ENCODE measurements at regions not wholly inside any gene's neighbourhood (a gene's known extent, or its start where the extent isn't known, plus 50 kb on each side); places are given as distances from the start of the nearest gene placed in this dataset.
A peak's percentile ranks its signal among the peaks of the same experiment; 100 is the strongest.

DNA sequence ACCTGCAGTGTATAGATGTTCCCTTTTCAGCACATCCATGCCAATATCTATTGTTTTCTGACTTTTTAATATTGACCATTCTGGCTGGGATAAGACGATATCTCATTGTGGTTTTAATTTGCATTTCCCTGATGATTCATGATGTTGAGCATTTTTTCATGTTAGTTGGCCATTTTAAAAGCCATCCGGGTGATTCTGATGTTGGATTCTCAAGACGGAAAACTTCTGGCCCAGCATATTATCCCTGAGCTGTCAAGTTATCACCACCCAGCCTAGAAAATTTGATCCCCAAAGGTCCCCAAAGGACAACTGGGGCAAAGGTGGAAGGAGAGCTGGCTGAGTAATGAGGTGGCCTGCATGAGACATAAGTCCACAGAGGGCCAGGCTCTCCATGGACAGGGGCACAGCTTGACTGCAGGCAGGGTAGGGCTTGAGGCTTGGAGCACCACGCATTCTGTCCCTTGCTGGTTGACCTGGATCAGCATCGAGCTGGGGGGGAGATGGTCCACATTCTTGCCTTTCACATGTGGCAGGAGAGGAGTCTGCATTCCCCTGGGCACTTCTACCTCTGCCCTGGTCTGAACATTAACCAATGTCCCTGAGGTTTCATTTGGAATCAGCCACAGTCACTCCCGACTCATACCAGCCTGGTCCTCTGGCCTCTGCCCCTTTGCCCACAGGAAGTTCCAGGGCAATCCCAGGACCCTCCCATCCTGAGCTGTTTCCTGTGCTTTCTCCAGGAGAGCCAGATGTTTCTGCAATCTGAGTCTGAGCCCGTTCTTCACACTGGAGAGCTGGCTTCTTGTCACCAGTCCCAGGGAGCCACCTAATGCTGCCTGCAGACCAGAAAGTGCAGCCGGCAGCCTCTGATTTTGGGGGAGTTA lies 69.2 kb downstream of the ISG20 start:
- Histone ChIP-seq H2BK15ac (ENCODE audit: low read depth, low read length) (no peak overlapping the region), H3K9me3 (ENCODE audit: control insufficient read depth, insufficient read depth, low read length) (no peaks in the 10 kb centered on the region), H3K4me2 (ENCODE audit: low read depth, low read length) (no peak overlapping the region), H4K5ac (ENCODE audit: low read depth, low read length) (no peak overlapping the region), H3K4me1 (ENCODE audit: control insufficient read depth, insufficient read depth, low read length) (peaks cover 2% of the 10 kb centered on the region; the same call in 1 of the 2 replicates), H3K4me3 (ENCODE audit: insufficient read depth, low read depth, low read length) (no peak overlapping the region), H3K27me3 (ENCODE audit: control insufficient read depth, insufficient read depth, low read length) (peaks cover 33% of the 10 kb centered on the region), H3K9me1 (ENCODE audit: insufficient read depth, low read length) (no peaks in the 10 kb centered on the region), H3K18ac (ENCODE audit: low read depth, low read length) (no peak overlapping the region), H3K4ac (ENCODE audit: low read depth, low read length) (peak overlapping the region; percentile 35; the same call in 1 of the 2 replicates), H2BK120ac (ENCODE audit: low read depth, low read length) (no peak overlapping the region), H2BK20ac (ENCODE audit: low read depth, low read length) (no peak overlapping the region), H2BK5ac (ENCODE audit: low read depth, low read length, poor library complexity, severe bottlenecking) (no peak overlapping the region), H4K20me1 (ENCODE audit: insufficient read depth, low read length) (no peaks in the 10 kb centered on the region), H4K8ac (ENCODE audit: low read depth in 2 of 2, low read length in 2 of 2) (no peak overlapping the region), H3K14ac (replicated peaks; ENCODE audit: low read depth, low read length) (0 out of 2 replicates have a peak overlapping the region, but pooled peaks have one; percentile 22), H2AFZ (replicated peaks; ENCODE audit: low read length, poor library complexity) (peak overlapping the region; percentile 79), H2AK9ac (replicated peaks; ENCODE audit: low read depth, low read length, poor library complexity) (peak overlapping the region; percentile 55), H3K9ac (ENCODE audit: low read depth, low read length) (no peak overlapping the region), H3K27ac (ENCODE audit: insufficient read depth, low read length) (no peak overlapping the region), H3K79me1 (ENCODE audit: low read depth in 1 of 2, low read length in 2 of 2) (no peaks in the 10 kb centered on the region), H4K91ac (ENCODE audit: insufficient read depth, low read depth, low read length) (no peak overlapping the region), H3K56ac (ENCODE audit: extremely low read depth, insufficient read depth, low read length) (no peak overlapping the region), H2AK5ac (ENCODE audit: low read depth, low read length) (no peak overlapping the region), H3K36me3 (ENCODE audit: control insufficient read depth, insufficient read depth, low read length) (no peaks in the 10 kb centered on the region), H3K23ac (ENCODE audit: low read depth, low read length) (no peak overlapping the region)
- POLR2A ChIA-PET (ENCODE audit: unreplicated experiment): no interaction called here
- intact Hi-C loops (cut with micrococcal nuclease): no loop called here
- no peak for DNase-seq
- in situ Hi-C loops (cut with MboI; ENCODE audit: low sequenced_read_pairs): no loop called here
- dilution Hi-C loops (cut with HindIII; ENCODE audit: low sequenced_read_pairs, unreplicated experiment): no loop called here
- WGBS, 2 experiments (ENCODE audit: extremely low coverage in 2 of 2, insufficient read length in 1 of 2): no CpG with 5 or more reads among the region's 8 CpGs
- ATAC-seq (ENCODE audit: low read depth): no peak
- CTCF ChIA-PET: no interaction called here
- no TSS peak for BruUV-seq (replicated peaks)
- TF ChIP-seq, protein P1, sequence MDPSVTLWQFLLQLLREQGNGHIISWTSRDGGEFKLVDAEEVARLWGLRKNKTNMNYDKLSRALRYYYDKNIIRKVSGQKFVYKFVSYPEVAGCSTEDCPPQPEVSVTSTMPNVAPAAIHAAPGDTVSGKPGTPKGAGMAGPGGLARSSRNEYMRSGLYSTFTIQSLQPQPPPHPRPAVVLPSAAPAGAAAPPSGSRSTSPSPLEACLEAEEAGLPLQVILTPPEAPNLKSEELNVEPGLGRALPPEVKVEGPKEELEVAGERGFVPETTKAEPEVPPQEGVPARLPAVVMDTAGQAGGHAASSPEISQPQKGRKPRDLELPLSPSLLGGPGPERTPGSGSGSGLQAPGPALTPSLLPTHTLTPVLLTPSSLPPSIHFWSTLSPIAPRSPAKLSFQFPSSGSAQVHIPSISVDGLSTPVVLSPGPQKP (IDR thresholded peaks at IDR 0.05; ENCODE audit: borderline replicate concordance, low read depth, low read length): no peak
- no peak for TF ChIP-seq CHD1 (IDR thresholded peaks at IDR 0.05; ENCODE audit: low read depth, low read length)
- TF ChIP-seq, protein P2, sequence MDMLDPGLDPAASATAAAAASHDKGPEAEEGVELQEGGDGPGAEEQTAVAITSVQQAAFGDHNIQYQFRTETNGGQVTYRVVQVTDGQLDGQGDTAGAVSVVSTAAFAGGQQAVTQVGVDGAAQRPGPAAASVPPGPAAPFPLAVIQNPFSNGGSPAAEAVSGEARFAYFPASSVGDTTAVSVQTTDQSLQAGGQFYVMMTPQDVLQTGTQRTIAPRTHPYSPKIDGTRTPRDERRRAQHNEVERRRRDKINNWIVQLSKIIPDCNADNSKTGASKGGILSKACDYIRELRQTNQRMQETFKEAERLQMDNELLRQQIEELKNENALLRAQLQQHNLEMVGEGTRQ (IDR thresholded peaks at IDR 0.05; ENCODE audit: low read depth, low read length): no peak
- TF ChIP-seq FOS (IDR thresholded peaks at IDR 0.05; ENCODE audit: low read depth, low read length): no peak
- no peak for TF ChIP-seq NFE2L2 (IDR thresholded peaks at IDR 0.05; ENCODE audit: low read depth, low read length)
- no peak for TF ChIP-seq MXI1 (IDR thresholded peaks at IDR 0.05; ENCODE audit: borderline replicate concordance, low read depth, low read length)
- no peak for TF ChIP-seq CEBPB (IDR thresholded peaks at IDR 0.05; ENCODE audit: low read depth, low read length)
- TF ChIP-seq RAD21 (IDR thresholded peaks at IDR 0.05; ENCODE audit: low read length): no peak
- TF ChIP-seq BHLHE40 (IDR thresholded peaks at IDR 0.05; ENCODE audit: low read depth, low read length): no peak
- no peak for TF ChIP-seq RFX5 (IDR thresholded peaks at IDR 0.05; ENCODE audit: low read depth, low read length)
- TF ChIP-seq, protein P3, sequence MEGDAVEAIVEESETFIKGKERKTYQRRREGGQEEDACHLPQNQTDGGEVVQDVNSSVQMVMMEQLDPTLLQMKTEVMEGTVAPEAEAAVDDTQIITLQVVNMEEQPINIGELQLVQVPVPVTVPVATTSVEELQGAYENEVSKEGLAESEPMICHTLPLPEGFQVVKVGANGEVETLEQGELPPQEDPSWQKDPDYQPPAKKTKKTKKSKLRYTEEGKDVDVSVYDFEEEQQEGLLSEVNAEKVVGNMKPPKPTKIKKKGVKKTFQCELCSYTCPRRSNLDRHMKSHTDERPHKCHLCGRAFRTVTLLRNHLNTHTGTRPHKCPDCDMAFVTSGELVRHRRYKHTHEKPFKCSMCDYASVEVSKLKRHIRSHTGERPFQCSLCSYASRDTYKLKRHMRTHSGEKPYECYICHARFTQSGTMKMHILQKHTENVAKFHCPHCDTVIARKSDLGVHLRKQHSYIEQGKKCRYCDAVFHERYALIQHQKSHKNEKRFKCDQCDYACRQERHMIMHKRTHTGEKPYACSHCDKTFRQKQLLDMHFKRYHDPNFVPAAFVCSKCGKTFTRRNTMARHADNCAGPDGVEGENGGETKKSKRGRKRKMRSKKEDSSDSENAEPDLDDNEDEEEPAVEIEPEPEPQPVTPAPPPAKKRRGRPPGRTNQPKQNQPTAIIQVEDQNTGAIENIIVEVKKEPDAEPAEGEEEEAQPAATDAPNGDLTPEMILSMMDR (conservative IDR thresholded peaks at IDR 0.05; ENCODE audit: low read depth, low read length): no peak
- TF ChIP-seq MAZ (IDR thresholded peaks at IDR 0.05; ENCODE audit: borderline replicate concordance, low read depth, low read length): no peak
- TF ChIP-seq SMC3 (IDR thresholded peaks at IDR 0.05; ENCODE audit: low read depth, low read length): no peak
- TF ChIP-seq MAFK (IDR thresholded peaks at IDR 0.05; ENCODE audit: low read depth, low read length): no peak
- TF ChIP-seq POLR2A (IDR thresholded peaks at IDR 0.05; ENCODE audit: low read depth, low read length): no peak

Measured in IMR-90 (cell line).